Umbilical cord (tissue), 1 donor: ENCODE measurements at regions not wholly inside any gene's neighbourhood (a gene's known extent, or its start where the extent isn't known, plus 50 kb on each side); places are given as distances from the start of the nearest gene placed in this dataset.

Experiments
- DNase-seq: peaks from one replicate; pipeline ENCODE4 v3.0.0-alpha.2; 2015; ENCODE audit warnings: low spot score

GRCh38 chr7:46450425-46450824 is 529.4 kb upstream of the IGFBP3 start:
- no peak for DNase-seq

GRCh38 chr7:46449743-46450142 is 528.7 kb upstream of the IGFBP3 start:
- DNase-seq = no peak

DNA sequence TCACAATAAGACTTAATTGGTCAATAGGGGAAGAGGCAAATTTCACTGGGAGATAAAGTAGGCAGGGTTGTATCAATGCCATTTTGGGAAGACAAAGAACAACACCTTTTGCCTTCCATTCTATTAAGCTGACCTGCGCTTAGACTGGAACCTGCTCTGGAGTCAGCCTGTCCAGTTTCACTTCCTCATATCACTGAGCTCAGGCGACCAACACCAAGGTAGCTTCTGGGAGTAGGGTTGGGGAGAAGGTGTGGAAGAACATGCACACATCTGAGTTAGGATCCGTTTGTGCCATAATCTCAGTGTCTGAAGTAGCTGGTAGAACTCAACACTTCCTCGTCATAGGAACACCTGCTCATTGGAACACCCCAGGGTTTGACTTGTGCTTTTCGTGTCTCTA is 527.4 kb upstream of the IGFBP3 start:
- no peak for DNase-seq

DNA sequence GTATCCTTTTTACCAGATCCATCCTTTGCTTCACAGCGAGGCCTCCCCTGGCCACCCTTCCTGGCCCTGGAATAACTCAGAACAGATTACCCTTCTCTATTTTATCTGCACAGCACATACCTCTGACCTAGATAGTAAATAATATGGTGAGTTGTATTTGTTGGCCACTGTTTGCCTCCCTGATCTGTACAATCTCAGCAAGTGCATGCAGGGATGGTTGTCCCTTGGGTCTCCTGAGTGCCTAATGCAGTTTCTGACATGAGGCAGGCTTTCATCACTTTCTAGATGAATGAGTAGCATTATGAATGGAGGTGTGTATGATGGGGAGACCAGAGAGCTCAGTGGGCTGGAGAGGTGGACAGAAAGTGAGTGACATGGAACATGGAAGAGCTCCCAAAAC is 525.1 kb upstream of the IGFBP3 start:
- no peak for DNase-seq

GRCh38 chr7:46444256-46444655 is 523.2 kb upstream of the IGFBP3 start:
- DNase-seq = no peak

DNA sequence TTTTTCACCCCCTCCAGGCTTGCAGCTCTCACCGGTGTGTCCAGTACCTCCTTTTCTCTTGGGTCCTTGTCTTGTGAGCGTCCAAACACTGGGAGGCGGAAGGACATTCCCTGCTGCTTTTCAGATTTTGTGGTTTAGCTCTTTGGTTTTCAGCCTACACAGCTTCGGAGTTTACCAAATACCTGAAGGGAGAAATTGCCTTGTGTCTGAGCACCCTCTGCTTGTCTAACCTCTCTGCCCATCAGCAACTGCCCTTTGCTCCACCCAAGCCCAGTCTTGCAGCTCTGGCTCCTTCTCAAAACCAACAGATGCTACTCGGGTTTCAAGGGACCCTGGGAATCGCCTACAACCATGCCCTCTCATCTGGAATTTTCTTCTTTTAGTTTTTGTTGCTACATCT is 519.1 kb upstream of the IGFBP3 start:
- DNase-seq = no peak

- no peak for DNase-seq
Observed at GRCh38 chr7:46432708-46433107, 511.6 kb upstream of the IGFBP3 start.

GRCh38 chr7:46428295-46428694 is 507.2 kb upstream of the IGFBP3 start:
- DNase-seq = no peak

GRCh38 chr7:46424934-46425333 is 503.9 kb upstream of the IGFBP3 start:
- DNase-seq = no peak

DNA sequence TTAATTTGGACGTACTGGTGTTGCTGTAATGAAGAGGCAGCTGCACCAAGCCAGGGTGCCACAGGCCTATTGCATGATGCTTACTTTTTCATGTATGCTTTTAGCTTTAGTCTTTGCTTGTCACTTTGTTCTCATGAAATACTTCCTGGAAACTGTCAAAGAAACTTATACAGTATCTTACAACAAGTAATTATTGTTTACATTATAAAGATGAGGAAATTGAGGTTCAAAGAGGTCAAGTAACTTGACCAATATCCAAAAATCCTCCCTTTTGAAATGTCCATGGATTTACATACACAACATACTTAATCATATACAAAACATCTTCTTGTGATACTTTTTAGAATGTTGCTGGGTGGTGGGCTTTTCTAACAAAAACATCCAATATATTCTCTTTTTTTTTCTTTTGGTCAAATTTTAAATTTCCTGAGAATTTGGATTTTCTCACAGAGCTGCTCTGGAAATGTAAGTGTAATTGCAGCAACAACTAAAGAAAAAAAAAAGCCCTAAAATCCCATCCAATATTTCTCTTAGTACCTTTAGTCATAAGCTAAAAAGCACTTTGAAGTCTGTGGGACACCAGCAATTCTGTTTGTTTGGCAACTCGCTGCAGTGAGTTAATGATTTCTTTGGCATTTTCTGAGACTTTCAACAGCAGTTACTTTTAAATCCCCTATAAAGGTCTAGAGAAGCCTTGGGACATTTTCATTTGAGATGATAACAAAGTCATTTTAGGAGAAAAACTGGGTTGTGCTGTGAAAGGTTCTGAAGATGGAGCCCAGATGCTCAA is 500.6 kb upstream of the IGFBP3 start:
- no peak for DNase-seq

- no peak for DNase-seq
Observed at GRCh38 chr7:46414946-46415345, 493.9 kb upstream of the IGFBP3 start.

- DNase-seq = no peak
Observed at GRCh38 chr7:46411236-46411635, 490.2 kb upstream of the IGFBP3 start.

DNA sequence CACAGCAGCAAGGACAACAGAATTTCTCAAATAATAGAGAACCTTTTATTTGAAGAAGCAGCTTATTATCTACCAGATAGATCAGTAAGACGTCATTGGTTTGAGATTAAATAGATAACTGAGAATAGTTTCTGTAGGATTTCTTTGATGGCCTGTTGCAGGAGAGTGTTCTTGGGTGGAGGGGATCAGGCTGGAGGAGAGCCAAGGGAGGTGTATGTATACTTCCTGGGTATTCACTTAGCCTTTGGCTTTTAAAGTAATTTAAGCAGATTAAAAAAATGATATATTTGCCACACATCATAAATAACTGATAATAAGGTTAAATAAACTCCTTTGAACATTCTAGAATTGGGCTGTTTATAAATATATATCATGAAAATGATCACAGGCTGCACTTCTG is 486.1 kb upstream of the IGFBP3 start:
- DNase-seq = no peak

- no peak for DNase-seq
Observed at GRCh38 chr7:46397591-46397990, 476.5 kb upstream of the IGFBP3 start.

GRCh38 chr7:46396481-46396880 is 475.4 kb upstream of the IGFBP3 start:
- DNase-seq = no peak

GRCh38 chr7:46393142-46393541 is 472.1 kb upstream of the IGFBP3 start:
- no peak for DNase-seq

DNA sequence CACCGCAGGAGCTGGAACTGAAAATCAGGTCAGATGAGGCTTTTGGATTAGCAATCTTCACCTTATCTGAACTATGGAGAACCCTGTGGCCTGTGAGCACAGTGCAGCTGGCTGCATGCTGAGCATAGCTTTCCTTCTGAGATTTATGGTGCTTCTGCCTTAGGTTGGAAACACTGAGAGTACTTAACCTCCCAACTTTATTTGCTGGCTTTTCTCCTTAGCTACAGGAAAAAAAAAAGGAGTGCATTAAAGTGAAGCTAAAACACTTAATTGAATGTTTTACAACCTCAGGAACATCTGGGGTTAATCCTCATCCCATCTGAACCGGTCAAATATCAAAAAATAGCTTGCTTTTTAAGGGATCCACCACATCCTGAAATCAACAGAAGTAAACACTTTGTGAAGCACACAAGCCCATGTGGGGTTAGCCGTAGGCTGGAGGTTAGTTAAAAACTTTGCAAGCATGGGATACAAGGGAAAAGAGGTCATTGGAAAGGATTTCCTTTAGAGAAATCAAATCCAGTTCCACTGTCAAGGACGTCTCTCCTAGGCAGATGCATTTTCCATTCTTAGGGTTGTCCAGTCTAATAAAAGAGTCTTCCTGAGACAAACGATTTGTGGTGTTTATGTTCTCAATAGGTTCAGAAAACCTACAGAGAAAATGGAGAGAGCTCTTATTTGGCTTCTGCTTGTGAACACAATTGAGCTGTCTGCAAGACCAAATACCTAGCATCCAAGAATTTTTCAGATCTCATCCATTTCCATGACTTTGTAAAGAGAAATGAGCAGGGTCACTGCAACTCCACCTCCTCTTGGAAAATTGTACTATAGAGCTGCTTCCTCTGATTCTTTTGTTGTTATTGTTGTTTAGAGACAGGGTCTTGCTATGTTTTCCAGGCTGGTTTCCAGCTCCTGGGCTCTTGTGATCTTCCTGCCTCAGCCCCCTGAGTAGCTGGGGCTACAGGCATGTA is 470.4 kb upstream of the IGFBP3 start:
- peak; percentile 87 for DNase-seq

GRCh38 chr7:46390042-46390441 is 469.0 kb upstream of the IGFBP3 start:
- DNase-seq = no peak

DNA sequence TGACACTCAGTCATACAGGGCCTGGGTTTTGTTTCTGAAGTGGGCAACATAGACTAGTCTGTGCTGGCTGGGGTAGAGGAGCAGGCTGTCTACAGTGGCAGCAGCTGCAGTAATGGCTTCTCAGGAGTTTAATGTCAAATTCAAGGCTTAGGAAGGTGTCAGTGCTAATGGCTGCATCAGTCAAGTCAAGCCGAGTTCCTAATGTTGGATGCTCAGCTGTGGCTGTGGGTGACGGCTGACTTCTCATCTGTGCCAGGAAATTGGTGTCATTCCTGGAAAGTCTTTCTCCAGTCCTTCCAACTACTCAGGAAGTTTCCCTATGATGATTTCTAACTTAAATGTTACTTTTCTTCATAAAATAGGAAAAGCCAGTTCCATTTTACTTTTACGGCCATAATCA is 468.1 kb upstream of the IGFBP3 start:
- DNase-seq = no peak

- no peak for DNase-seq
Observed at GRCh38 chr7:46387646-46388045, 466.6 kb upstream of the IGFBP3 start.

DNA sequence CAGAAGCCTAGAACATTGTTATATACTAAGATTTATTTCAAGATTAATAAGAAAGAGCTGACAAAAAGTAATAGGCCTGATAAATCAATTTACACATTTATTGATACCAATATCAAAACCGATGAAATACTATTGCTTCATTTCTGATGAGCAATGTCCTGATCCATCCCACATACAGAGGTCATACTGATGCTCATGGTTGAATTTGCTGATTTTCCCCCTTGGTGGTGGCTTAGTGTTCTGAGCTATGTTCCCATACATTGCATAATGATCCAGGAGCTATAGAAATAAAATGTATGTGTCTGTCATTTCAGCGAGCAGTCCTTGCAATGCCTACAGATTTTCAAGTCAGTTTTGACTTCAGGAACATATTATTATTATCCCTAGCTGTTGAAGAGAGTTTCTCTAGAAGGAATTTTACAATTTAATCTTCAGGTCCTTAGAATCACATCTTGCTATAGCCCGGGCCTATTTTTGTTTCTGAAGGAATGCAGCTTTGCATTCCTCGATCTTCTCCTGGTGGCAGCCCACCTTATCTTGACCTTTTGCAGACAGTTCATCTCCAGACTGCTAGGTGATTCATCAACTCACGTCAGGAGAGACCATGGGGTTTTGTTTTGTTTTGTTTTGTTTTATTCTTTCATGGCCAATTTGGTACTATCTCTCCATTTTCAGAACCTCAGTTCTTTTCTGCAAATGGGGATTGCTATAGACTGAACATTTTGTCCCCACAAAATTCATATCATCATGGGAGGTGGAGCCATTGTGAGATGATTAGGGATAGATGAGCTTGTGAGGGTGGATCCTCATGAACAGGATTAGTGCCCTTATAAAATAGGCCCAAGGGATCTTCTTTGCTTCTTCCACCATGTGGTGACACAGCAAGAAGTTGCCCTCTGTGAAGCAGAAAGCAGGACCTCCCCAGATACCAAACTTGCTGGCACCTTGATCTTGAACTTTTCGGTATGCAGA is 465.6 kb upstream of the IGFBP3 start:
- no peak for DNase-seq
